Fibroblast of lung (primary cell): ENCODE measurements at regions not wholly inside any gene's neighbourhood (a gene's known extent, or its start where the extent isn't known, plus 50 kb on each side); places are given as distances from the start of the nearest gene placed in this dataset.
A peak's percentile ranks its signal among the peaks of the same experiment; 100 is the strongest.

Experiments
- DNase-seq, 2 donors: peaks; one replicate each; pipeline versions ENCODE4 v3.0.0 to v3.0.0-alpha.2; 2010; ENCODE audit warnings: low read depth in 2 of 2
- H2AFZ ChIP-seq: 2 replicates; pipeline ENCODE4 v1.5.1; 2012; ENCODE audit warnings: low read length, control low read depth, inconsistent platforms
- H3K27ac ChIP-seq: 2 replicates; pipeline ENCODE4 v1.5.1; 2011; ENCODE audit warnings: low read length, control low read depth; ENCODE audit not compliant: insufficient read depth
- H3K27me3 ChIP-seq: 2 replicates; pipeline ENCODE4 v1.5.1; 2011; ENCODE audit warnings: mild to moderate bottlenecking, low read length; ENCODE audit not compliant: control insufficient read depth, insufficient read depth
- H3K36me3 ChIP-seq: 2 replicates; pipeline ENCODE4 v1.5.1; 2011; ENCODE audit warnings: low read length; ENCODE audit not compliant: control insufficient read depth, insufficient read depth
- H3K4me1 ChIP-seq: 2 replicates; pipeline ENCODE4 v1.5.1; 2011; ENCODE audit warnings: low read length; ENCODE audit not compliant: control insufficient read depth, insufficient read depth; ENCODE audit errors: extremely low read depth
- H3K4me2 ChIP-seq: 2 replicates; pipeline ENCODE4 v1.5.1; 2011; ENCODE audit warnings: low read length, control low read depth; ENCODE audit not compliant: insufficient read depth; ENCODE audit errors: extremely low read depth
- H3K4me3 ChIP-seq, 4 experiments: fragments of 200-600 bp in 1 of 4; sonication (generic) in 1 of 4; replicated peaks in 1 of 4; 2 replicates each; pipeline ENCODE4 v1.5.1; 2011 to 2016; ENCODE audit warnings: low read length in 4 of 4, low read depth in 3 of 4, mild to moderate bottlenecking in 3 of 4, control low read depth in 2 of 4, inconsistent platforms in 1 of 4, mixed read lengths in 1 of 4; ENCODE audit not compliant: insufficient read depth in 1 of 4; ENCODE audit errors: control extremely low read depth in 1 of 4
- H3K79me2 ChIP-seq: 2 replicates; pipeline ENCODE4 v1.5.1; 2012; ENCODE audit warnings: mild to moderate bottlenecking, low read length, inconsistent platforms; ENCODE audit not compliant: control insufficient read depth, insufficient read depth
- H3K9ac ChIP-seq: 2 replicates; pipeline ENCODE4 v1.5.1; 2011; ENCODE audit warnings: mild to moderate bottlenecking, low read length, control low read depth; ENCODE audit not compliant: insufficient read depth
- H3K9me3 ChIP-seq: 2 replicates; pipeline ENCODE4 v1.5.1; 2012; ENCODE audit warnings: low read depth, low read length; ENCODE audit not compliant: control insufficient read depth, insufficient read depth
- H4K20me1 ChIP-seq: 2 replicates; pipeline ENCODE4 v1.5.1; 2011; ENCODE audit warnings: low read length; ENCODE audit not compliant: control insufficient read depth, insufficient read depth; ENCODE audit errors: extremely low read depth
- CTCF ChIP-seq, 2 donors: IDR thresholded peaks in 1 of 2; conservative IDR thresholded peaks in 1 of 2; 1 replicate in 1 of 2; 2 replicates in 1 of 2; pipeline ENCODE4 v1.5.1; 2011 to 2012; ENCODE audit warnings: low read length in 2 of 2, control low read depth in 1 of 2, inconsistent platforms in 1 of 2, low read depth in 1 of 2, mild to moderate bottlenecking in 1 of 2
- EZH2 ChIP-seq: IDR thresholded peaks from 2 replicates; pipeline ENCODE4 v1.5.1; 2012; ENCODE audit warnings: low read length, control low read depth, mild to moderate bottlenecking; ENCODE audit errors: missing control alignments

GRCh38 chr4:134320048-134320447 is 118.5 kb upstream of the PABPC4L start:
- H3K27me3 ChIP-seq = no peaks in the 10 kb centered on the region
- no peak overlapping the region for H3K9ac ChIP-seq
- H4K20me1 ChIP-seq = no peaks in the 10 kb centered on the region
- H3K36me3 ChIP-seq = no peaks in the 10 kb centered on the region
- H3K9me3 ChIP-seq = no peaks in the 10 kb centered on the region
- no peak overlapping the region for H3K4me3 ChIP-seq
- no peak overlapping the region for H3K4me2 ChIP-seq
- no peak overlapping the region for H2AFZ ChIP-seq
- H3K79me2 ChIP-seq = no peaks in the 10 kb centered on the region
- DNase-seq = peak in 1 of 2 donors; percentile 38
- TF ChIP-seq EZH2 = no peak
- H3K4me1 ChIP-seq = no peaks in the 10 kb centered on the region
- no peak overlapping the region for H3K27ac ChIP-seq

GRCh38 chr4:134313591-134313990 is 112.0 kb upstream of the PABPC4L start:
- Histone ChIP-seq H3K27ac (no peak overlapping the region), H2AFZ (no peak overlapping the region), H3K4me3 (no peak overlapping the region), H3K9me3 (no peaks in the 10 kb centered on the region), H3K36me3 (no peaks in the 10 kb centered on the region), H3K4me2 (no peak overlapping the region), H3K9ac (no peak overlapping the region), H3K27me3 (no peaks in the 10 kb centered on the region), H3K4me1 (no peaks in the 10 kb centered on the region), H4K20me1 (no peaks in the 10 kb centered on the region), H3K79me2 (no peaks in the 10 kb centered on the region)
- no peak for TF ChIP-seq EZH2
- no peak for TF ChIP-seq CTCF (conservative IDR thresholded peaks at IDR 0.05 in 1 of 2, IDR thresholded peaks at IDR 0.05 in 1 of 2; ENCODE audit: low read depth in 1 of 2, low read length in 2 of 2)
- DNase-seq = peak in 1 of 2 donors; percentile 60

- H3K27ac ChIP-seq = no peak overlapping the region
- no peaks in the 10 kb centered on the region for H3K79me2 ChIP-seq
- no peaks in the 10 kb centered on the region for H3K27me3 ChIP-seq
- no peak overlapping the region for H3K9ac ChIP-seq
- H3K4me3 ChIP-seq = no peak overlapping the region
- no peak overlapping the region for H2AFZ ChIP-seq
- no peaks in the 10 kb centered on the region for H3K36me3 ChIP-seq
- no peak overlapping the region for H3K4me2 ChIP-seq
- TF ChIP-seq CTCF (conservative IDR thresholded peaks at IDR 0.05 in 1 of 2, IDR thresholded peaks at IDR 0.05 in 1 of 2; ENCODE audit: low read depth in 1 of 2, low read length in 2 of 2) (no peak), EZH2 (no peak)
- no peaks in the 10 kb centered on the region for H4K20me1 ChIP-seq
- no peak for DNase-seq
- H3K4me1 ChIP-seq = no peaks in the 10 kb centered on the region
- H3K9me3 ChIP-seq = no peaks in the 10 kb centered on the region
Measured at GRCh38 chr4:134309715-134310114, 108.1 kb upstream of the PABPC4L start.
